OCI-LY7 (cell line): ENCODE measurements at regions not wholly inside any gene's neighbourhood (a gene's known extent, or its start where the extent isn't known, plus 50 kb on each side); places are given as distances from the start of the nearest gene placed in this dataset.

Source experiments
- BruUV-seq: library from RNA; stranded (reverse); fragments of 400-500 nt; replicated peaks from 2 replicates; lab custom pipeline; 2021; lab: Mats Ljungman, UMichigan
- CTCF ChIA-PET: fragments of 300-600 bp; sonication (Branson Sonifier 250); formaldehyde crosslinking; loops from one replicate; lab custom pipeline; 2022; ENCODE audit warnings: antibody characterized with exemption; ENCODE audit not compliant: unreplicated experiment; lab: Charles Lee
- POLR2A ChIA-PET: fragments of 300-600 bp; sonication (Branson Sonifier 250); formaldehyde crosslinking; loops from one replicate; lab custom pipeline; 2022; ENCODE audit warnings: antibody characterized with exemption; lab: Charles Lee
- DNase-seq: peaks from one replicate; pipeline ENCODE4 v3.0.0-alpha.2; 2015; ENCODE audit warnings: low spot score
- H2AFZ ChIP-seq: fragments of 200-600 bp; sonication (generic), shearing (Covaris generic); 2 replicates; pipeline ENCODE4 v1.6.1; 2014; ENCODE audit warnings: mild to moderate bottlenecking, antibody characterized with exemption, low read length, moderate library complexity
- H3K27ac ChIP-seq: fragments of 200-600 bp; sonication (generic); 2 replicates; pipeline ENCODE4 v1.5.1; 2014; ENCODE audit warnings: mixed run types, low read depth, mild to moderate bottlenecking, moderate library complexity, low read length, inconsistent platforms; ENCODE audit not compliant: poor library complexity, severe bottlenecking
- H3K36me3 ChIP-seq: fragments of 200-600 bp; sonication (generic); 2 replicates; pipeline ENCODE4 v1.6.1; 2014; ENCODE audit warnings: mild to moderate bottlenecking, antibody characterized with exemption, low read length, moderate library complexity, mixed read lengths; ENCODE audit not compliant: insufficient read depth
- H3K4me1 ChIP-seq: fragments of 200-600 bp; sonication (generic); 2 replicates; pipeline ENCODE4 v1.5.1; 2014; ENCODE audit warnings: mild to moderate bottlenecking, low read length; ENCODE audit not compliant: insufficient read depth, poor library complexity, severe bottlenecking
- H3K4me2 ChIP-seq: fragments of 200-600 bp; sonication (generic); 2 replicates; pipeline ENCODE4 v1.6.1; 2014; ENCODE audit warnings: mild to moderate bottlenecking, low read length
- H3K4me3 ChIP-seq: fragments of 200-600 bp; sonication (generic); 2 replicates; pipeline ENCODE4 v1.5.1; 2014; ENCODE audit warnings: mild to moderate bottlenecking, low read depth, low read length; ENCODE audit not compliant: poor library complexity, severe bottlenecking
- H3K79me2 ChIP-seq: fragments of 200-600 bp; sonication (generic); 2 replicates; pipeline ENCODE4 v1.6.1; 2016; ENCODE audit warnings: low read depth, mild to moderate bottlenecking, low read length, moderate library complexity, mixed read lengths; ENCODE audit not compliant: insufficient read depth
- H3K9me2 ChIP-seq: fragments of 200-600 bp; sonication (generic); 2 replicates; pipeline ENCODE4 v1.6.1; 2016; ENCODE audit warnings: mild to moderate bottlenecking, low read length, mixed read lengths; ENCODE audit not compliant: insufficient read depth
- H3K9me3 ChIP-seq: fragments of 200-600 bp; sonication (generic); 2 replicates; pipeline ENCODE4 v1.6.1; 2014; ENCODE audit warnings: mild to moderate bottlenecking, mixed run types, low read length, mixed read lengths
- H4K20me1 ChIP-seq: fragments of 200-600 bp; sonication (generic); 2 replicates; pipeline ENCODE4 v1.6.1; 2014; ENCODE audit warnings: mild to moderate bottlenecking, antibody characterized with exemption, low read length, moderate library complexity, mixed read lengths; ENCODE audit not compliant: insufficient read depth
- EZH2phosphoT487 ChIP-seq: fragments of 200-600 bp; sonication (generic); IDR thresholded peaks from 2 replicates; pipeline ENCODE4 v1.6.1; 2018; ENCODE audit warnings: low read depth, borderline replicate concordance, mild to moderate bottlenecking, mixed run types, antibody characterized with exemption, low read length, moderate library complexity, mixed read lengths
- intact Hi-C: fragments of 100-400 bp; cut with micrococcal nuclease; formaldehyde crosslinking; loops from one replicate; pipeline ENCODE4 v1.10.0; 2022; ENCODE audit not compliant: unreplicated experiment
- TF ChIP-seq, protein P1 (sequence below): fragments of 200-600 bp; sonication (generic); conservative IDR thresholded peaks from 2 replicates; pipeline ENCODE4 v1.5.1; 2014; ENCODE audit warnings: mild to moderate bottlenecking, antibody characterized with exemption, low read length, moderate library complexity, mixed read lengths

DNA sequence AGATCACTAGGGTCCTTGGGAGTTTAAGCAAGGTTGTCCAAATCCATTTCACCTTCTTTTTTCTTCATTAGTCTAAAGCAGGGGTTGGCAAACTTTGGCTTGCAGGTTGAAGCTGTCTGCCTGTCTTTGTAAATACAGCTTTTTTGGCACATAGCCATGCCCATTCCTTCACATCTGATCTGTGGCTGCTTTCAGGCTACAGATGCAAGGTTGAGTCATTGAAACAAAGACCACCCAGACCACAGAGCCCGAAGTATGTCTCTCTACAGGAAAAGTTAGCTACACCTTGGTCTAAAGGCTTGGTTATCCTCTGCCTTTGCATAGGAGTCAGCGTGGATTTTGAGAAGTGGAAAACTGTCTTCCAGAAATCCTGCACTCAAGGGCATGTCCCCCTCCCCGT is 238.1 kb upstream of the STS start:
- H3K9me2 ChIP-seq = no peaks in the 10 kb centered on the region
- no peak overlapping the region for H3K27ac ChIP-seq
- no peak overlapping the region for H3K4me3 ChIP-seq
- no peaks in the 10 kb centered on the region for H4K20me1 ChIP-seq
- TF ChIP-seq, protein P1, sequence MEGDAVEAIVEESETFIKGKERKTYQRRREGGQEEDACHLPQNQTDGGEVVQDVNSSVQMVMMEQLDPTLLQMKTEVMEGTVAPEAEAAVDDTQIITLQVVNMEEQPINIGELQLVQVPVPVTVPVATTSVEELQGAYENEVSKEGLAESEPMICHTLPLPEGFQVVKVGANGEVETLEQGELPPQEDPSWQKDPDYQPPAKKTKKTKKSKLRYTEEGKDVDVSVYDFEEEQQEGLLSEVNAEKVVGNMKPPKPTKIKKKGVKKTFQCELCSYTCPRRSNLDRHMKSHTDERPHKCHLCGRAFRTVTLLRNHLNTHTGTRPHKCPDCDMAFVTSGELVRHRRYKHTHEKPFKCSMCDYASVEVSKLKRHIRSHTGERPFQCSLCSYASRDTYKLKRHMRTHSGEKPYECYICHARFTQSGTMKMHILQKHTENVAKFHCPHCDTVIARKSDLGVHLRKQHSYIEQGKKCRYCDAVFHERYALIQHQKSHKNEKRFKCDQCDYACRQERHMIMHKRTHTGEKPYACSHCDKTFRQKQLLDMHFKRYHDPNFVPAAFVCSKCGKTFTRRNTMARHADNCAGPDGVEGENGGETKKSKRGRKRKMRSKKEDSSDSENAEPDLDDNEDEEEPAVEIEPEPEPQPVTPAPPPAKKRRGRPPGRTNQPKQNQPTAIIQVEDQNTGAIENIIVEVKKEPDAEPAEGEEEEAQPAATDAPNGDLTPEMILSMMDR = no peak
- no peak for TF ChIP-seq EZH2phosphoT487
- no peaks in the 10 kb centered on the region for H3K9me3 ChIP-seq
- H3K79me2 ChIP-seq = no peaks in the 10 kb centered on the region
- intact Hi-C loops = no loop called here
- ChIA-PET POLR2A (interaction anchor here (1.4 kb wide), 1 partner anchor 18 kb away, joined by 4 read pairs; no protein-coding TSS in a partner anchor), CTCF (no interaction called here)
- DNase-seq = no peak
- no peak overlapping the region for H2AFZ ChIP-seq
- H3K36me3 ChIP-seq = no peaks in the 10 kb centered on the region
- H3K4me2 ChIP-seq = no peak overlapping the region
- H3K4me1 ChIP-seq = no peaks in the 10 kb centered on the region
- no TSS peak for BruUV-seq

DNA sequence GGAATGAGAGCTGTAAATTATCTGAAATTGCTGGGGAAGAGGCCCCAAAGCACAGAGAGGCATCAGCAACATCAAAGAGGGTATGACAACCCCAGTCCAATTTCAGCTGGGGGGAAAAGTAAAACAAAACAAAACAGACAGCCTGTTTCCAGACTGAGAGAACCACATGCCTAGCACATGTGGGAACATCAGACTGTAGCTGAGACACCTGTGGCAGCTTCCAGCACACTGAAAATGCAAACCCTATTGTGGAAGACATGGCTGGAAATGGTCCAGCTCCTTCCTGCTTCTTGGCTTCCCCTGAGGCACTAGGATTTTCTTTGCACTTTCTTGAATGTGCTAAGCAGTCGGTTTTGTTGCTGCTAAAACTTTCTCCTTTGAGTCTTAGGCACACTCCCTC is 240.9 kb upstream of the STS start:
- no TSS peak for BruUV-seq
- CTCF ChIA-PET = no interaction called here
- TF ChIP-seq, protein P1 = no peak
- TF ChIP-seq EZH2phosphoT487 = no peak

DNA sequence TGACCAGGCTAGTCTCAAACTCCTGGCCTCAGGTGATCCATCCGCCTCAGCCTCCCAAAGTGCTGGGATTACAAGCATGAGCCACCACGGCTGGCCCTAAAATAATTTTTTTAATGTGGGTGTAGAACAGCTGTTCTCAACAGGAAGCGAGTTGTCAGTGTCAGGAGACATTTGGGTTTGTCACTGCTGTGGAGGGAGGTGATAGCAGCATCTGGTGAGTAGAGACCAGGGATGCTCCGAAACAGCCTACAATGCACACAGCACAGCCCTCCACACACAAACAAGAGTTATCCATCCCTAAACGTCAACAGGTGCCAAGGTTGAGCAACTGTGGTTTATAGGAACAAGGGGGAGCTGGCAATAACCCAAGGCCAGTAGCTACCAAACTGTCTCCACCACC is 243.4 kb upstream of the STS start:
- no peaks in the 10 kb centered on the region for H3K36me3 ChIP-seq
- ChIA-PET CTCF (no interaction called here), POLR2A (no interaction called here)
- H3K9me2 ChIP-seq = no peaks in the 10 kb centered on the region
- no peak overlapping the region for H2AFZ ChIP-seq
- TF ChIP-seq, protein P1 = no peak
- no peak for TF ChIP-seq EZH2phosphoT487
- DNase-seq = no peak
- H3K4me1 ChIP-seq = no peaks in the 10 kb centered on the region
- no peaks in the 10 kb centered on the region for H3K9me3 ChIP-seq
- no TSS peak for BruUV-seq
- no peak overlapping the region for H3K4me3 ChIP-seq
- intact Hi-C loops = no loop called here
- H3K4me2 ChIP-seq = no peak overlapping the region
- H3K79me2 ChIP-seq = no peaks in the 10 kb centered on the region
- H3K27ac ChIP-seq = no peak overlapping the region
- H4K20me1 ChIP-seq = no peaks in the 10 kb centered on the region

More for the DNA sequence above, 240.9 kb upstream of the STS start:
- intact Hi-C loops = no loop called here
- DNase-seq = no peak
- H3K36me3 ChIP-seq = no peaks in the 10 kb centered on the region
- no peaks in the 10 kb centered on the region for H3K79me2 ChIP-seq
- H2AFZ ChIP-seq = no peak overlapping the region
- H3K4me3 ChIP-seq = no peak overlapping the region
- H3K27ac ChIP-seq = no peak overlapping the region
- H3K4me2 ChIP-seq = no peak overlapping the region
- H3K4me1 ChIP-seq = no peaks in the 10 kb centered on the region
- H3K9me3 ChIP-seq = no peaks in the 10 kb centered on the region
- no peaks in the 10 kb centered on the region for H4K20me1 ChIP-seq
- no peaks in the 10 kb centered on the region for H3K9me2 ChIP-seq
- POLR2A ChIA-PET = no interaction called here
